ENCODE measurements at regions not wholly inside any gene's neighbourhood (a gene's known extent, or its start where the extent isn't known, plus 50 kb on each side); places are given as distances from the start of the nearest gene placed in this dataset.

GRCh38 chr9:129351642-129352145, 173.6 kb upstream of the IER5L start:
- 5% methylated on average over 19 of the region's 19 CpGs for WGBS
- H3K27ac ChIP-seq (ENCODE audit: low read depth in 1 of 2, low read length in 2 of 2): peak overlapping the region in 1 of 2 donors; percentile 46
- H3K9ac ChIP-seq (ENCODE audit: low read depth in 1 of 2, low read length in 2 of 2): no peak overlapping the region
- H3K36me3 ChIP-seq (ENCODE audit: control insufficient read depth in 4 of 4, insufficient read depth in 3 of 4, low read depth in 1 of 4, low read length in 3 of 4): no peaks in the 10 kb centered on the region
- peak overlapping the region in 1 of 3 donors; percentile 30 for H3K4me3 ChIP-seq (ENCODE audit: low read depth in 1 of 3, low read length in 3 of 3)
- TF ChIP-seq JUND (IDR thresholded peaks at IDR 0.05) (no peak), ATF3 (IDR thresholded peaks at IDR 0.05) (no peak)
- H3K9me3 ChIP-seq (ENCODE audit: control insufficient read depth in 4 of 4, low read length in 3 of 4): peaks cover 0 to 5% (median 0%) of the 10 kb centered on the region in 4 donors
- peaks cover 0 to 5% (median 2%) of the 10 kb centered on the region in 4 donors for H3K4me1 ChIP-seq (ENCODE audit: control insufficient read depth in 4 of 4, insufficient read depth in 4 of 4, low read length in 3 of 4)
- H3K27me3 ChIP-seq (ENCODE audit: control insufficient read depth in 4 of 4, insufficient read depth in 4 of 4, low read length in 3 of 4): no peaks in the 10 kb centered on the region
- DNase-seq (ENCODE audit: low spot score): no peak

GRCh38 chr9:129351058-129351641, 173.1 kb upstream of the IER5L start:
- H3K9me3 ChIP-seq (ENCODE audit: control insufficient read depth in 4 of 4, low read length in 3 of 4): peaks cover 0 to 5% (median 0%) of the 10 kb centered on the region in 4 donors
- TF ChIP-seq CTCF (IDR thresholded peaks at IDR 0.05; ENCODE audit: low read depth, low read length, missing input control) (no peak), RAD21 (IDR thresholded peaks at IDR 0.05) (peak in 1 of 2 donors; percentile 5)
- no peak for DNase-seq (ENCODE audit: low spot score)
- H3K4me1 ChIP-seq (ENCODE audit: control insufficient read depth in 4 of 4, insufficient read depth in 4 of 4, low read length in 3 of 4): peaks cover 0 to 5% (median 2%) of the 10 kb centered on the region in 4 donors
- H3K9ac ChIP-seq (ENCODE audit: low read depth in 1 of 2, low read length in 2 of 2): no peak overlapping the region
- 34% methylated on average over 14 of the region's 14 CpGs for WGBS
- no peaks in the 10 kb centered on the region for H3K27me3 ChIP-seq (ENCODE audit: control insufficient read depth in 4 of 4, insufficient read depth in 4 of 4, low read length in 3 of 4)
- peak overlapping the region in 1 of 2 donors; percentile 35 for H3K27ac ChIP-seq (ENCODE audit: low read depth in 1 of 2, low read length in 2 of 2)
- H3K4me3 ChIP-seq (ENCODE audit: low read depth in 1 of 3, low read length in 3 of 3): no peak overlapping the region
- no peaks in the 10 kb centered on the region for H3K36me3 ChIP-seq (ENCODE audit: control insufficient read depth in 4 of 4, insufficient read depth in 3 of 4, low read depth in 1 of 4, low read length in 3 of 4)

GRCh38 chr9:129350143-129350935, 172.3 kb upstream of the IER5L start:
- Histone ChIP-seq H3K4me1 (ENCODE audit: control insufficient read depth in 4 of 4, insufficient read depth in 4 of 4, low read length in 3 of 4) (peaks cover 0 to 5% (median 2%) of the 10 kb centered on the region in 4 donors), H3K36me3 (ENCODE audit: control insufficient read depth in 4 of 4, insufficient read depth in 3 of 4, low read depth in 1 of 4, low read length in 3 of 4) (no peaks in the 10 kb centered on the region), H3K9me3 (ENCODE audit: control insufficient read depth in 4 of 4, low read length in 3 of 4) (peaks cover 0 to 3% (median 0%) of the 10 kb centered on the region in 4 donors), H3K4me3 (ENCODE audit: low read depth in 1 of 3, low read length in 3 of 3) (no peak overlapping the region), H3K9ac (ENCODE audit: low read depth in 1 of 2, low read length in 2 of 2) (no peak overlapping the region), H3K27me3 (ENCODE audit: control insufficient read depth in 4 of 4, insufficient read depth in 4 of 4, low read length in 3 of 4) (no peaks in the 10 kb centered on the region), H3K27ac (ENCODE audit: low read depth in 1 of 2, low read length in 2 of 2) (no peak overlapping the region)
- TF ChIP-seq HNF4A (conservative IDR thresholded peaks at IDR 0.05) (no peak), GABPA (IDR thresholded peaks at IDR 0.05 in 1 of 2, conservative IDR thresholded peaks at IDR 0.05 in 1 of 2) (no peak), ZBTB33 (IDR thresholded peaks at IDR 0.05) (no peak)
- 85% methylated on average over 25 of the region's 25 CpGs for WGBS
- DNase-seq (ENCODE audit: low spot score): no peak
